Tibial artery (tissue), 4 donors: ENCODE measurements at regions not wholly inside any gene's neighbourhood (a gene's known extent, or its start where the extent isn't known, plus 50 kb on each side); places are given as distances from the start of the nearest gene placed in this dataset.

Source experiments
- DNase-seq, 2 donors: peaks; one replicate each; pipeline ENCODE4 v3.0.0-alpha.2; 2019
- H3K27ac ChIP-seq, 2 donors: fragments of 200-600 bp; sonication (generic) in 1 of 2; 1 replicate in 1 of 2; 2 replicates in 1 of 2; pipeline ENCODE4 v1.5.1; 2018 to 2019; ENCODE audit warnings: mild to moderate bottlenecking in 1 of 2
- H3K27me3 ChIP-seq, 2 donors: fragments of 200-600 bp; sonication (generic) in 1 of 2; one replicate each; pipeline versions ENCODE4 v1.5.1 to v1.6.0; 2016 to 2019
- H3K36me3 ChIP-seq, 3 donors: fragments of 200-600 bp; sonication (generic) in 2 of 3; one replicate each; pipeline ENCODE4 v1.5.1; 2016 to 2019; ENCODE audit warnings: mild to moderate bottlenecking in 2 of 3
- H3K4me1 ChIP-seq, 4 donors: fragments of 200-600 bp; sonication (generic) in 2 of 4; 1 replicate in 3 of 4; 2 replicates in 1 of 4; pipeline ENCODE4 v1.5.1; 2016 to 2019
- H3K4me3 ChIP-seq, 2 donors: fragments of 200-600 bp; sonication (generic) in 1 of 2; 1 replicate in 1 of 2; 2 replicates in 1 of 2; pipeline ENCODE4 v1.5.1; 2018 to 2019; ENCODE audit warnings: mild to moderate bottlenecking in 2 of 2
- H3K9me3 ChIP-seq, 3 donors: fragments of 200-600 bp; sonication (generic) in 1 of 3; one replicate each; pipeline ENCODE4 v1.5.1; 2016 to 2019
- CTCF ChIP-seq, 2 experiments: fragments of 200-600 bp in 1 of 2; fragments of 450-650 bp in 1 of 2; IDR thresholded peaks; one replicate each; pipeline ENCODE4 v1.5.1; 2017 to 2019; ENCODE audit warnings: antibody characterized with exemption in 2 of 2, mild to moderate bottlenecking in 1 of 2, moderate library complexity in 1 of 2
- intact Hi-C: fragments of 100-400 bp; cut with DNase I; formaldehyde crosslinking; loops from one replicate; pipeline ENCODE4 v1.15.0; 2023; ENCODE audit warnings: low total_unique reads

- no peaks in the 10 kb centered on the region for H3K9me3 ChIP-seq
- peaks cover 0 to 1% (median 0%) of the 10 kb centered on the region in 4 donors for H3K4me1 ChIP-seq
- intact Hi-C loops, result no loop called here
- H3K27me3 ChIP-seq, result no peaks in the 10 kb centered on the region
- no peak overlapping the region for H3K4me3 ChIP-seq
- no peak for TF ChIP-seq CTCF (IDR thresholded peaks at IDR 0.05)
- DNase-seq, result no peak
- no peak overlapping the region for H3K27ac ChIP-seq
- no peaks in the 10 kb centered on the region for H3K36me3 ChIP-seq
Observed at GRCh38 chr12:61531195-61531594, 729.0 kb upstream of the USP15 start.

GRCh38 chr12:61536117-61536516 lies 724.1 kb upstream of the USP15 start:
- no peaks in the 10 kb centered on the region for H3K27me3 ChIP-seq
- TF ChIP-seq CTCF (IDR thresholded peaks at IDR 0.05), result no peak
- H3K4me1 ChIP-seq, result peaks cover 0 to 13% (median 0%) of the 10 kb centered on the region in 4 donors
- no peaks in the 10 kb centered on the region for H3K9me3 ChIP-seq
- no peak for DNase-seq
- no peak overlapping the region for H3K27ac ChIP-seq
- intact Hi-C loops, result no loop called here
- no peak overlapping the region for H3K4me3 ChIP-seq
- no peaks in the 10 kb centered on the region for H3K36me3 ChIP-seq

GRCh38 chr12:61536525-61536924 lies 723.7 kb upstream of the USP15 start:
- no peaks in the 10 kb centered on the region for H3K36me3 ChIP-seq
- TF ChIP-seq CTCF (IDR thresholded peaks at IDR 0.05), result no peak
- H3K4me3 ChIP-seq, result no peak overlapping the region
- H3K9me3 ChIP-seq, result no peaks in the 10 kb centered on the region
- intact Hi-C loops, result no loop called here
- H3K27ac ChIP-seq, result no peak overlapping the region
- H3K4me1 ChIP-seq, result peaks cover 0 to 13% (median 0%) of the 10 kb centered on the region in 4 donors
- H3K27me3 ChIP-seq, result no peaks in the 10 kb centered on the region
- DNase-seq, result no peak

- DNase-seq, result no peak
- Histone ChIP-seq H3K27me3 (no peaks in the 10 kb centered on the region), H3K36me3 (no peaks in the 10 kb centered on the region), H3K4me3 (no peak overlapping the region), H3K4me1 (peaks cover 0 to 13% (median 0%) of the 10 kb centered on the region in 4 donors), H3K27ac (no peak overlapping the region), H3K9me3 (no peaks in the 10 kb centered on the region)
- TF ChIP-seq CTCF (IDR thresholded peaks at IDR 0.05), result peak in 1 of 2 experiments; percentile 5
- intact Hi-C loops, result no loop called here
Observed at GRCh38 chr12:61538951-61539350, 721.3 kb upstream of the USP15 start.

GRCh38 chr12:61542551-61542950 lies 717.7 kb upstream of the USP15 start:
- TF ChIP-seq CTCF (IDR thresholded peaks at IDR 0.05), result no peak
- H3K4me3 ChIP-seq, result no peak overlapping the region
- no peaks in the 10 kb centered on the region for H3K36me3 ChIP-seq
- H3K27ac ChIP-seq, result no peak overlapping the region
- no peaks in the 10 kb centered on the region for H3K27me3 ChIP-seq
- DNase-seq, result no peak
- H3K9me3 ChIP-seq, result no peaks in the 10 kb centered on the region
- no peaks in the 10 kb centered on the region for H3K4me1 ChIP-seq
- intact Hi-C loops, result no loop called here

- DNase-seq, result no peak
- Histone ChIP-seq H3K4me3 (no peak overlapping the region), H3K4me1 (no peaks in the 10 kb centered on the region), H3K27me3 (no peaks in the 10 kb centered on the region), H3K27ac (no peak overlapping the region), H3K9me3 (no peaks in the 10 kb centered on the region), H3K36me3 (no peaks in the 10 kb centered on the region)
- TF ChIP-seq CTCF (IDR thresholded peaks at IDR 0.05), result no peak
- intact Hi-C loops, result no loop called here
Observed at GRCh38 chr12:61546296-61546695, 713.9 kb upstream of the USP15 start.
